ENCODE measurements at regions not wholly inside any gene's neighbourhood (a gene's known extent, or its start where the extent isn't known, plus 50 kb on each side); places are given as distances from the start of the nearest gene placed in this dataset.
"Not testable (repeated sequence)": the region's sequence is repeated elsewhere in the genome, so short reads cannot be mapped to it uniquely, and the experiment has no call there.

GRCh38 chr4:12926189-12927066 lies 557.7 kb downstream of the RAB28 start:
- no peak for DNase-seq

GRCh38 chr4:12924728-12925320 lies 559.3 kb downstream of the RAB28 start:
- DNase-seq, result no peak

- DNase-seq, result no peak
These were observed 559.9 kb downstream of the RAB28 start for GRCh38 chr4:12924253-12924652.

GRCh38 chr4:12912896-12913418 lies 571.2 kb downstream of the RAB28 start:
- DNase-seq, result no peak

GRCh38 chr4:12911750-12912358 lies 572.3 kb downstream of the RAB28 start:
- DNase-seq, result no peak

GRCh38 chr4:12903640-12904039 lies 580.5 kb downstream of the RAB28 start:
- DNase-seq, result not testable (repeated sequence)

GRCh38 chr4:12902735-12903134 lies 581.4 kb downstream of the RAB28 start:
- DNase-seq, result no peak

GRCh38 chr4:12897954-12898353 lies 586.2 kb downstream of the RAB28 start:
- DNase-seq, result no peak

GRCh38 chr4:12894062-12894461 lies 590.1 kb downstream of the RAB28 start:
- no peak for DNase-seq

GRCh38 chr4:12889054-12889453 lies 595.1 kb downstream of the RAB28 start:
- no peak for DNase-seq

- DNase-seq, result no peak
These were observed 599.0 kb downstream of the RAB28 start for GRCh38 chr4:12884846-12885796.

- DNase-seq, result no peak
These were observed 602.1 kb downstream of the RAB28 start for GRCh38 chr4:12881945-12882584.

GRCh38 chr4:12880844-12881243 lies 603.3 kb downstream of the RAB28 start:
- DNase-seq, result no peak

- no peak for DNase-seq
These were observed 604.6 kb downstream of the RAB28 start for GRCh38 chr4:12879496-12879895.

- DNase-seq, result no peak
These were observed 608.4 kb downstream of the RAB28 start for GRCh38 chr4:12875640-12876243.

GRCh38 chr4:12873351-12873750 lies 610.8 kb downstream of the RAB28 start:
- no peak for DNase-seq

- no peak for DNase-seq
These were observed 622.7 kb downstream of the RAB28 start for GRCh38 chr4:12861422-12861821.

- DNase-seq, result no peak
These were observed 631.5 kb downstream of the RAB28 start for GRCh38 chr4:12852338-12853307.

- no peak for DNase-seq
These were observed 637.8 kb downstream of the RAB28 start for GRCh38 chr4:12846368-12846767.

- DNase-seq, result no peak
These were observed 640.0 kb downstream of the RAB28 start for GRCh38 chr4:12844141-12844540.

Data from CD4-positive, alpha-beta T cell treated with Interferon gamma for 1 hour (primary cell).